ENCODE measurements at regions not wholly inside any gene's neighbourhood (a gene's known extent, or its start where the extent isn't known, plus 50 kb on each side); places are given as distances from the start of the nearest gene placed in this dataset.

GRCh38 chr16:73885319-73885718 lies 411.3 kb upstream of the PSMD7 start:
- Mint-ChIP-seq H3K4me1 (ENCODE audit: low read depth) (peaks cover 8% of the 10 kb centered on the region), H3K27ac (no peak overlapping the region), H3K4me3 (no peak overlapping the region), H3K27me3 (peaks cover 27% of the 10 kb centered on the region), H3K9me3 (no peaks in the 10 kb centered on the region), H3K36me3 (ENCODE audit: low read depth) (no peaks in the 10 kb centered on the region)
- CTCF ChIA-PET, result no interaction called here
- DNase-seq (no peak), ATAC-seq (no peak)
- intact Hi-C loops (cut with micrococcal nuclease), result no loop called here
- POLR2A ChIA-PET, result no interaction called here
- TF ChIP-seq CTCF (IDR thresholded peaks at IDR 0.05), result no peak

GRCh38 chr16:73883841-73884240 lies 412.8 kb upstream of the PSMD7 start:
- ATAC-seq (no peak), DNase-seq (no peak)
- Mint-ChIP-seq H3K4me1 (ENCODE audit: low read depth) (peaks cover 8% of the 10 kb centered on the region), H3K27me3 (peaks cover 19% of the 10 kb centered on the region), H3K4me3 (no peak overlapping the region), H3K9me3 (no peaks in the 10 kb centered on the region), H3K27ac (no peak overlapping the region), H3K36me3 (ENCODE audit: low read depth) (no peaks in the 10 kb centered on the region)
- POLR2A ChIA-PET, result interaction anchor here (0.7 kb wide), 1 partner anchor 682 kb away, joined by 4 read pairs; no protein-coding TSS in a partner anchor
- intact Hi-C loops (cut with micrococcal nuclease), result no loop called here
- CTCF ChIA-PET, result interaction anchor here (1.3 kb wide), 1 partner anchor 1052 kb away, joined by 3 read pairs; no protein-coding TSS in a partner anchor
- TF ChIP-seq CTCF (IDR thresholded peaks at IDR 0.05), result no peak

GRCh38 chr16:73883126-73883525 lies 413.5 kb upstream of the PSMD7 start:
- no peak overlapping the region for H3K4me3 Mint-ChIP-seq

GRCh38 chr16:73882651-73883050 lies 414.0 kb upstream of the PSMD7 start:
- Mint-ChIP-seq H3K27ac (no peak overlapping the region), H3K27me3 (peaks cover 12% of the 10 kb centered on the region), H3K4me1 (ENCODE audit: low read depth) (peaks cover 2% of the 10 kb centered on the region), H3K36me3 (ENCODE audit: low read depth) (no peaks in the 10 kb centered on the region), H3K9me3 (no peaks in the 10 kb centered on the region), H3K4me3 (no peak overlapping the region)
- intact Hi-C loops (cut with micrococcal nuclease), result no loop called here
- ChIA-PET POLR2A (no interaction called here), CTCF (interaction anchor here (1.1 to 1.3 kb wide), 3 partner anchors 11 to 74 kb away, joined by 3 read pairs; no protein-coding TSS in a partner anchor)
- ATAC-seq (no peak), DNase-seq (no peak)
- TF ChIP-seq CTCF (IDR thresholded peaks at IDR 0.05), result no peak

More at GRCh38 chr16:73883126-73883525, 413.5 kb upstream of the PSMD7 start:
- peaks cover 7% of the 10 kb centered on the region for H3K4me1 Mint-ChIP-seq (ENCODE audit: low read depth)
- H3K9me3 Mint-ChIP-seq, result no peaks in the 10 kb centered on the region
- no peak for TF ChIP-seq CTCF (IDR thresholded peaks at IDR 0.05)
- ChIA-PET CTCF (interaction anchor here (1.1 to 1.3 kb wide), 2 partner anchors 11 to 74 kb away, joined by 3 read pairs; no protein-coding TSS in a partner anchor), POLR2A (no interaction called here)
- DNase-seq, result no peak
- no peaks in the 10 kb centered on the region for H3K36me3 Mint-ChIP-seq (ENCODE audit: low read depth)
- peaks cover 14% of the 10 kb centered on the region for H3K27me3 Mint-ChIP-seq
- ATAC-seq, result no peak
- no peak overlapping the region for H3K27ac Mint-ChIP-seq
- intact Hi-C loops (cut with micrococcal nuclease), result no loop called here

- Mint-ChIP-seq H3K27me3 (peaks cover 12% of the 10 kb centered on the region), H3K9me3 (no peaks in the 10 kb centered on the region), H3K4me1 (ENCODE audit: low read depth) (no peaks in the 10 kb centered on the region), H3K36me3 (ENCODE audit: low read depth) (no peaks in the 10 kb centered on the region), H3K4me3 (no peak overlapping the region), H3K27ac (no peak overlapping the region)
- no peak for DNase-seq
- no peak for ATAC-seq
- intact Hi-C loops (cut with micrococcal nuclease), result no loop called here
- no peak for TF ChIP-seq CTCF (IDR thresholded peaks at IDR 0.05)
- ChIA-PET POLR2A (interaction anchor here (0.7 kb wide), 1 partner anchor 11 kb away, joined by 3 read pairs; no protein-coding TSS in a partner anchor), CTCF (interaction anchor here (1.0 to 1.3 kb wide), 4 partner anchors 10 to 75 kb away, joined by 3 read pairs; no protein-coding TSS in a partner anchor)
These were observed 414.6 kb upstream of the PSMD7 start for GRCh38 chr16:73882033-73882432.
